ENCODE measurements at regions not wholly inside any gene's neighbourhood (a gene's known extent, or its start where the extent isn't known, plus 50 kb on each side); places are given as distances from the start of the nearest gene placed in this dataset.

GRCh38 chr15:75138016-75138999 lies 63.4 kb upstream of the C15orf39 start:
- TF ChIP-seq, protein P1, sequence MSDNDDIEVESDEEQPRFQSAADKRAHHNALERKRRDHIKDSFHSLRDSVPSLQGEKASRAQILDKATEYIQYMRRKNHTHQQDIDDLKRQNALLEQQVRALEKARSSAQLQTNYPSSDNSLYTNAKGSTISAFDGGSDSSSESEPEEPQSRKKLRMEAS (IDR thresholded peaks at IDR 0.05), result no peak
- no peak for TF ChIP-seq FOXM1 (IDR thresholded peaks at IDR 0.05; ENCODE audit: borderline replicate concordance, low read depth)
- TF ChIP-seq TAF1 (IDR thresholded peaks at IDR 0.05; ENCODE audit: low read depth), result no peak
- no peak for TF ChIP-seq RAD21 (IDR thresholded peaks at IDR 0.05; ENCODE audit: low read depth)
- TF ChIP-seq EP300 (IDR thresholded peaks at IDR 0.05; ENCODE audit: borderline replicate concordance), result no peak
- no peak for TF ChIP-seq CEBPB (IDR thresholded peaks at IDR 0.05)
- TF ChIP-seq USF1 (IDR thresholded peaks at IDR 0.05), result no peak
